Neuron (in vitro differentiated cells): ENCODE measurements at regions not wholly inside any gene's neighbourhood (a gene's known extent, or its start where the extent isn't known, plus 50 kb on each side); places are given as distances from the start of the nearest gene placed in this dataset.

ENCODE experiments used
- H2AFZ ChIP-seq: one replicate; pipeline ENCODE4 v1.6.1; 2013; ENCODE audit warnings: low read depth, mild to moderate bottlenecking, inconsistent platforms, low read length, moderate library complexity
- H3K27me3 ChIP-seq: one replicate; pipeline ENCODE4 v1.6.1; 2013; ENCODE audit warnings: low read length; ENCODE audit not compliant: insufficient read depth
- H3K36me3 ChIP-seq: one replicate; pipeline ENCODE4 v1.6.1; 2013; ENCODE audit warnings: low read length; ENCODE audit not compliant: insufficient read depth
- H3K4me1 ChIP-seq: one replicate; pipeline ENCODE4 v1.6.1; 2013; ENCODE audit warnings: low read length; ENCODE audit not compliant: insufficient read depth
- H3K4me3 ChIP-seq: 2 replicates; pipeline ENCODE4 v1.5.1; 2013; ENCODE audit warnings: mild to moderate bottlenecking, low read length, moderate library complexity
- H3K9me3 ChIP-seq: one replicate; pipeline ENCODE4 v1.6.1; 2013; ENCODE audit warnings: low read length

DNA sequence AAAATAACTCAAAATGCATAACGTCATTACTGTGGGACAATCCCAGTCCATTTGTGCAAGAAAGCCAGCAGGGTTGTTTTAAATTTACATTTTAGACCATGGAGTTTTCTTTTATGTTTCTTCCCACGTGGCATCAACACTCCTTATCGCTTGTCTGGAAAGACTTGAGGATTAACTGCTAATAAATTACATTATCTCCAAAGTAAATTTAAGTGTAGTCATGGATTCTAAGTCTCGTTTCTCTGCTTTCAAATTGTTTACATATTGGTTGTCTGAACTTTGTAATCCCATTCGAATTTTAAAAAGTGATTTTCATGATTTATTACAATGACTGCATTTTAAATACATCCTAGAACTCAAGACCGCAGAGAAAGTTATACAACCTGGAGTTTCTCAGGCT lies 119.3 kb upstream of the ADAMTS5 start:
- no peaks in the 10 kb centered on the region for H3K36me3 ChIP-seq
- H2AFZ ChIP-seq: no peak overlapping the region
- no peaks in the 10 kb centered on the region for H3K27me3 ChIP-seq
- no peaks in the 10 kb centered on the region for H3K9me3 ChIP-seq
- no peaks in the 10 kb centered on the region for H3K4me1 ChIP-seq
- no peak overlapping the region for H3K4me3 ChIP-seq

GRCh38 chr21:27085387-27085786 lies 118.5 kb upstream of the ADAMTS5 start:
- H3K9me3 ChIP-seq: no peaks in the 10 kb centered on the region
- no peaks in the 10 kb centered on the region for H3K36me3 ChIP-seq
- H3K4me3 ChIP-seq: no peak overlapping the region
- no peak overlapping the region for H2AFZ ChIP-seq
- no peaks in the 10 kb centered on the region for H3K27me3 ChIP-seq
- no peaks in the 10 kb centered on the region for H3K4me1 ChIP-seq

DNA sequence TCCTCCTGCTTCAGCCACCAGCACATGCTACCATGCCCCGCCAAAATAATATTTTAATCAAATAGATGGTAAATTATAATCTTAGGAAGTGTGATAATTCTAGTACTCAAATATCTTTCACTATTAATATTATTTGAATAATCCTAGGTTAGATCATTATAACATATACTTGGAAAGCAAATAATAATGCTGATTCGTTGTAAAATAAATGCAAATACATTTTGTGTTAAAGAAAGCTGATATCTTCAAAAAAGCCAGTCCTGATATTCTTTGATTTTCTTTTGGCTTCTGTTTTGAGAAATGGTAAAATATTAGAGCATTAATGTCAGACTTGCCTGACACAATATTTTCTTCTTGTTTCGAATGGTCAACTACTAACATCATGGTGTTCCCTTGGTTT lies 116.3 kb upstream of the ADAMTS5 start:
- Histone ChIP-seq H3K36me3 (no peaks in the 10 kb centered on the region), H3K4me1 (no peaks in the 10 kb centered on the region), H2AFZ (no peak overlapping the region), H3K9me3 (no peaks in the 10 kb centered on the region), H3K4me3 (no peak overlapping the region), H3K27me3 (no peaks in the 10 kb centered on the region)

GRCh38 chr21:27082431-27083010 lies 115.6 kb upstream of the ADAMTS5 start:
- no peak overlapping the region for H3K4me3 ChIP-seq
- no peaks in the 10 kb centered on the region for H3K9me3 ChIP-seq
- H3K4me1 ChIP-seq: no peaks in the 10 kb centered on the region
- no peaks in the 10 kb centered on the region for H3K36me3 ChIP-seq
- no peak overlapping the region for H2AFZ ChIP-seq
- H3K27me3 ChIP-seq: no peaks in the 10 kb centered on the region

GRCh38 chr21:27079636-27080240 lies 112.8 kb upstream of the ADAMTS5 start:
- no peak overlapping the region for H3K4me3 ChIP-seq
- no peaks in the 10 kb centered on the region for H3K4me1 ChIP-seq
- no peaks in the 10 kb centered on the region for H3K9me3 ChIP-seq
- H2AFZ ChIP-seq: no peak overlapping the region
- no peaks in the 10 kb centered on the region for H3K27me3 ChIP-seq
- no peaks in the 10 kb centered on the region for H3K36me3 ChIP-seq

GRCh38 chr21:27078915-27079314 lies 112.0 kb upstream of the ADAMTS5 start:
- Histone ChIP-seq H3K4me1 (no peaks in the 10 kb centered on the region), H3K9me3 (no peaks in the 10 kb centered on the region), H2AFZ (no peak overlapping the region), H3K4me3 (no peak overlapping the region), H3K27me3 (no peaks in the 10 kb centered on the region), H3K36me3 (no peaks in the 10 kb centered on the region)

- Histone ChIP-seq H2AFZ (no peak overlapping the region), H3K36me3 (no peaks in the 10 kb centered on the region), H3K9me3 (no peaks in the 10 kb centered on the region), H3K27me3 (no peaks in the 10 kb centered on the region), H3K4me1 (no peaks in the 10 kb centered on the region), H3K4me3 (no peak overlapping the region)
Observed at GRCh38 chr21:27077501-27077900, 110.6 kb upstream of the ADAMTS5 start.

DNA sequence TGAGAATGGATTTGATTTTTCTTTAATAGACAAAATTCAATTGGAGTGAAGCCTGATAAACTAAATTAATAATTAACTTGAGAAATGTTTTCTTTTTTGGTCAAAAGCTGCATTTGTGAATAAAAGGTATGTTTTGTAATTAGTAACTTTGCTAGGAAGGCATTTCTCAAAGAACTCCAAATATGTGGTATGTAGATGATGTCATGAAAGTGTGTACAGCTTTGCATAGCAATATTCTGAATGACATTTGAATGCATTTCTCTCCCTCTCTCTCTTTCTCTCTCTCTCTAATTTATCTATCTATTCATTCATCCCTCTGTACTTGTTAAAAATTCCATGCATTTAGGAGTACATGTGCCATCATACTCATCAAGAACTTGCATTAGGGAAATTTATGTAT lies 109.1 kb upstream of the ADAMTS5 start:
- Histone ChIP-seq H3K36me3 (no peaks in the 10 kb centered on the region), H3K27me3 (no peaks in the 10 kb centered on the region), H3K4me3 (no peak overlapping the region), H2AFZ (no peak overlapping the region), H3K4me1 (no peaks in the 10 kb centered on the region), H3K9me3 (no peaks in the 10 kb centered on the region)

GRCh38 chr21:27070861-27071670 lies 104.2 kb upstream of the ADAMTS5 start:
- Histone ChIP-seq H2AFZ (no peak overlapping the region), H3K27me3 (no peaks in the 10 kb centered on the region), H3K4me3 (no peak overlapping the region), H3K4me1 (no peaks in the 10 kb centered on the region), H3K9me3 (no peaks in the 10 kb centered on the region), H3K36me3 (no peaks in the 10 kb centered on the region)

DNA sequence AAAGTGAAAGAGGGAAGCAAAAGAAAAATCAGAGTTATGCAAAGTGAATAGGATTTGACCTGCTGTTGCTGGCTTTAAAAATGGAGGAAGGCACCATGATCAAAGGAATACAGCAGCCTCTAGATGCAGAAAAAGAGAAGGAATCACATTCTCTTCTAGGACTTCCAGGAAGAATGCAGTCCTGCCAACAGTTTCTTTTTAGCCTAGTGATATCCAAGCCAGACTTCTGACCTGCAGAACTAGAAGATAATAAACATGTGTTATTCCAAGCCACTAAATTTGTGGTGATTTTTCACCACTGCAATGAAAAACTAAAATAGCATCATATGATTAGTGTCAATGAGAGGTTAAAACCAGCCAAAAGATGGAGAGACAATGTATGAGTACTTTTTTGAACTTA lies 101.9 kb upstream of the ADAMTS5 start:
- Histone ChIP-seq H3K9me3 (no peaks in the 10 kb centered on the region), H3K4me1 (no peaks in the 10 kb centered on the region), H2AFZ (no peak overlapping the region), H3K27me3 (no peaks in the 10 kb centered on the region), H3K36me3 (no peaks in the 10 kb centered on the region), H3K4me3 (no peak overlapping the region)

GRCh38 chr21:27067226-27067625 lies 100.3 kb upstream of the ADAMTS5 start:
- H3K36me3 ChIP-seq: no peaks in the 10 kb centered on the region
- H2AFZ ChIP-seq: no peak overlapping the region
- no peak overlapping the region for H3K4me3 ChIP-seq
- no peaks in the 10 kb centered on the region for H3K4me1 ChIP-seq
- no peaks in the 10 kb centered on the region for H3K27me3 ChIP-seq
- no peaks in the 10 kb centered on the region for H3K9me3 ChIP-seq

DNA sequence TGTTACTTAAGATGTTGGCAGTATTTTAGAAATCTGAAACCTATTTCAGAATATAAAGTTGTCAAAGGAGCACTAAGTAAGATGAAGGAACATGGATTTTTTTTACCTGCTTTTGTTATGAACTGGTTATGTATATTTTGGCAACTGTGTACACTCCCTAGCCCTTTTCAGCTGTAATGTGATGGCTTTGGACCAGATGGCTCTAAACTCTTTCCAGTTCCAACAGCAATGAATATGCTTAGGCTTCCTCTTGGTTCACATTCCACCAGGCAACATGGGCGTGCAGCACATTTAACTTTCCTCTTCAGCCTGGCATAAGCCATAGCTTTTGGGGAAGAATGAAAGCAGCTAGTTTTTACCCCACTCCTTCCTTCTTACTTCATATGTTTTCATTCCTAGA lies 95.6 kb upstream of the ADAMTS5 start:
- no peak overlapping the region for H2AFZ ChIP-seq
- H3K36me3 ChIP-seq: no peaks in the 10 kb centered on the region
- no peaks in the 10 kb centered on the region for H3K27me3 ChIP-seq
- H3K4me3 ChIP-seq: no peak overlapping the region
- no peaks in the 10 kb centered on the region for H3K9me3 ChIP-seq
- H3K4me1 ChIP-seq: no peaks in the 10 kb centered on the region

- no peaks in the 10 kb centered on the region for H3K36me3 ChIP-seq
- no peaks in the 10 kb centered on the region for H3K9me3 ChIP-seq
- no peak overlapping the region for H2AFZ ChIP-seq
- H3K4me3 ChIP-seq: no peak overlapping the region
- no peaks in the 10 kb centered on the region for H3K4me1 ChIP-seq
- no peaks in the 10 kb centered on the region for H3K27me3 ChIP-seq
Observed at GRCh38 chr21:27061770-27062169, 94.9 kb upstream of the ADAMTS5 start.
